ENCODE measurements at regions not wholly inside any gene's neighbourhood (a gene's known extent, or its start where the extent isn't known, plus 50 kb on each side); places are given as distances from the start of the nearest gene placed in this dataset.

DNA sequence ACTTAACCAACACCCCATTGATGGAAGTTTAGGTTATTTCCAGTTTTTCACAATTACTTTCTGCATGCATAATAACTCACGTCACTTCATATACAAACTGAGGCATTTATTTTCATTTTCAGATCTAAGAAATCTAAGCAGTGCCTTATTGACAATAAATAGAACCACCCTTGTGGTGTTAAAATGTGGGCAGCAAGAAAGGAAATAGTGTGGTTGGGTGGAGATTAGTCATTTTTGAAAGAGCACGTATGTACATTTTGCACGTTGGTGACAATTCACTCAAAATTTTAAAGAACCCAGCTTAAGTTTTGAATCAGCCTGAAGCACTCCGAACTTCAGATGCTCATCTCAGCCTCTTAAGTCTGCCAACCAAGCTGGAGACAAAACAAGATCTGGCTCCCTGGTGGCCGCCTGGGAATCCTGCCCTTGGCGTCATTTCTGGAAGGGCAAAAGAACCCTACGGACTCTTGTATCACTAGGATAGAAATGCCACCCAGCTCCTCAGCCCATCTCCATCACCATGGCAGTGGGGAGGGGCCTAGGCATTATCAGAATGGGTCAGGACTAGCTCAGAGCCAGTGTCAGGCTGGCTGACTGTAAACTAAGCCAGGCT, 89.5 kb upstream of the BCL2L14 start:
- TF ChIP-seq, protein P1, sequence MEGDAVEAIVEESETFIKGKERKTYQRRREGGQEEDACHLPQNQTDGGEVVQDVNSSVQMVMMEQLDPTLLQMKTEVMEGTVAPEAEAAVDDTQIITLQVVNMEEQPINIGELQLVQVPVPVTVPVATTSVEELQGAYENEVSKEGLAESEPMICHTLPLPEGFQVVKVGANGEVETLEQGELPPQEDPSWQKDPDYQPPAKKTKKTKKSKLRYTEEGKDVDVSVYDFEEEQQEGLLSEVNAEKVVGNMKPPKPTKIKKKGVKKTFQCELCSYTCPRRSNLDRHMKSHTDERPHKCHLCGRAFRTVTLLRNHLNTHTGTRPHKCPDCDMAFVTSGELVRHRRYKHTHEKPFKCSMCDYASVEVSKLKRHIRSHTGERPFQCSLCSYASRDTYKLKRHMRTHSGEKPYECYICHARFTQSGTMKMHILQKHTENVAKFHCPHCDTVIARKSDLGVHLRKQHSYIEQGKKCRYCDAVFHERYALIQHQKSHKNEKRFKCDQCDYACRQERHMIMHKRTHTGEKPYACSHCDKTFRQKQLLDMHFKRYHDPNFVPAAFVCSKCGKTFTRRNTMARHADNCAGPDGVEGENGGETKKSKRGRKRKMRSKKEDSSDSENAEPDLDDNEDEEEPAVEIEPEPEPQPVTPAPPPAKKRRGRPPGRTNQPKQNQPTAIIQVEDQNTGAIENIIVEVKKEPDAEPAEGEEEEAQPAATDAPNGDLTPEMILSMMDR (IDR thresholded peaks at IDR 0.05): no peak
- TF ChIP-seq, protein P2, sequence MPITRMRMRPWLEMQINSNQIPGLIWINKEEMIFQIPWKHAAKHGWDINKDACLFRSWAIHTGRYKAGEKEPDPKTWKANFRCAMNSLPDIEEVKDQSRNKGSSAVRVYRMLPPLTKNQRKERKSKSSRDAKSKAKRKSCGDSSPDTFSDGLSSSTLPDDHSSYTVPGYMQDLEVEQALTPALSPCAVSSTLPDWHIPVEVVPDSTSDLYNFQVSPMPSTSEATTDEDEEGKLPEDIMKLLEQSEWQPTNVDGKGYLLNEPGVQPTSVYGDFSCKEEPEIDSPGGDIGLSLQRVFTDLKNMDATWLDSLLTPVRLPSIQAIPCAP (CRISPR knock-in tag; IDR thresholded peaks at IDR 0.05): no peak
- TF ChIP-seq, protein P3, sequence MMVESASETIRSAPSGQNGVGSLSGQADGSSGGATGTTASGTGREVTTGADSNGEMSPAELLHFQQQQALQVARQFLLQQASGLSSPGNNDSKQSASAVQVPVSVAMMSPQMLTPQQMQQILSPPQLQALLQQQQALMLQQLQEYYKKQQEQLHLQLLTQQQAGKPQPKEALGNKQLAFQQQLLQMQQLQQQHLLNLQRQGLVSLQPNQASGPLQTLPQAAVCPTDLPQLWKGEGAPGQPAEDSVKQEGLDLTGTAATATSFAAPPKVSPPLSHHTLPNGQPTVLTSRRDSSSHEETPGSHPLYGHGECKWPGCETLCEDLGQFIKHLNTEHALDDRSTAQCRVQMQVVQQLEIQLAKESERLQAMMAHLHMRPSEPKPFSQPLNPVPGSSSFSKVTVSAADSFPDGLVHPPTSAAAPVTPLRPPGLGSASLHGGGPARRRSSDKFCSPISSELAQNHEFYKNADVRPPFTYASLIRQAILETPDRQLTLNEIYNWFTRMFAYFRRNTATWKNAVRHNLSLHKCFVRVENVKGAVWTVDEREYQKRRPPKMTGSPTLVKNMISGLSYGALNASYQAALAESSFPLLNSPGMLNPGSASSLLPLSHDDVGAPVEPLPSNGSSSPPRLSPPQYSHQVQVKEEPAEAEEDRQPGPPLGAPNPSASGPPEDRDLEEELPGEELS (CRISPR knock-in tag; IDR thresholded peaks at IDR 0.05): no peak
- TF ChIP-seq, protein P4, sequence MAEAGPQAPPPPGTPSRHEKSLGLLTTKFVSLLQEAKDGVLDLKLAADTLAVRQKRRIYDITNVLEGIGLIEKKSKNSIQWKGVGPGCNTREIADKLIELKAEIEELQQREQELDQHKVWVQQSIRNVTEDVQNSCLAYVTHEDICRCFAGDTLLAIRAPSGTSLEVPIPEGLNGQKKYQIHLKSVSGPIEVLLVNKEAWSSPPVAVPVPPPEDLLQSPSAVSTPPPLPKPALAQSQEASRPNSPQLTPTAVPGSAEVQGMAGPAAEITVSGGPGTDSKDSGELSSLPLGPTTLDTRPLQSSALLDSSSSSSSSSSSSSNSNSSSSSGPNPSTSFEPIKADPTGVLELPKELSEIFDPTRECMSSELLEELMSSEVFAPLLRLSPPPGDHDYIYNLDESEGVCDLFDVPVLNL (CRISPR knock-in tag; IDR thresholded peaks at IDR 0.05; ENCODE audit: borderline replicate concordance, low read depth): no peak
- TF ChIP-seq JUN (CRISPR knock-in tag; IDR thresholded peaks at IDR 0.05): no peak
- TF ChIP-seq GABPB1 (CRISPR knock-in tag; IDR thresholded peaks at IDR 0.05): no peak
- TF ChIP-seq, protein P5, sequence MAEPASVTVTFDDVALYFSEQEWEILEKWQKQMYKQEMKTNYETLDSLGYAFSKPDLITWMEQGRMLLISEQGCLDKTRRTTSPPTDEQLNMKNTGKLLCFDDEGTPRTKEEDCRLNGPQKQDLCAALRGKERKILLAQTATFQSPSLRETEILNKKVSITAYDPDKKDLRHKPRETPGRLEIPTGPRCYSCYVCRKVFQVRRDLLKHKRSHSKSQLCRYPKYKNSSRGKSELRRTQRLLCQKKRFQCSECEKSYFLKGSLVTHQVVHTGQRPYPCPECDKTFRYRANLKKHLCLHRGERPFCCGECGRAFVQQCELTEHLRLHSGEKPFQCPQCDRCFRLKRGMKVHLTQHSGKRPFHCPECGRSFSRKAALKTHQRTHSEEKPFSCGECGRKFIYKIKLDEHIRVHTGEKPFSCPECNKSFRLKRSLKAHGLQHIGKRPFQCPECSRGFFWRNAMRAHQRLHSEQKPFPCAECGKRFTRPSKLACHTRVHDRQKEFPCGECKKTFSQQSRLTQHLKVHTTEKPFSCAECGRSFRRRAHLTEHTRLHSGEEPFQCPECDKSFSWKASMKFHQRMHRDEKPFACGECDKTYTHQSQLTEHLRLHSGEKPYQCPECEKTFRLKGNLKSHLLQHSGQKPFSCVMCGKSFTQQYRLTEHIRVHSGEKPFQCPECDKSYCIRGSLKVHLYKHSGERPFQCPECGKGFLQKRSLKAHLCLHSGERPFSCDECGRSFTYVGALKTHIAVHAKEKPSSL (CRISPR knock-in tag; conservative IDR thresholded peaks at IDR 0.05): no peak

Measured in WTC11 (cell line).